Neural cell (in vitro differentiated cells): ENCODE measurements at regions not wholly inside any gene's neighbourhood (a gene's known extent, or its start where the extent isn't known, plus 50 kb on each side); places are given as distances from the start of the nearest gene placed in this dataset.

Source experiments
- POLR2AphosphoS5 ChIP-seq: IDR thresholded peaks from 2 replicates; pipeline ENCODE4 v1.6.1; 2012
- TF ChIP-seq, protein P1 (sequence below): fragments of 450-650 bp; IDR thresholded peaks from 2 replicates; pipeline ENCODE4 v1.5.1; 2014; ENCODE audit warnings: antibody characterized with exemption, mild to moderate bottlenecking, moderate library complexity; ENCODE audit not compliant: poor library complexity, severe bottlenecking

- TF ChIP-seq POLR2AphosphoS5 = no peak
- TF ChIP-seq, protein P1, sequence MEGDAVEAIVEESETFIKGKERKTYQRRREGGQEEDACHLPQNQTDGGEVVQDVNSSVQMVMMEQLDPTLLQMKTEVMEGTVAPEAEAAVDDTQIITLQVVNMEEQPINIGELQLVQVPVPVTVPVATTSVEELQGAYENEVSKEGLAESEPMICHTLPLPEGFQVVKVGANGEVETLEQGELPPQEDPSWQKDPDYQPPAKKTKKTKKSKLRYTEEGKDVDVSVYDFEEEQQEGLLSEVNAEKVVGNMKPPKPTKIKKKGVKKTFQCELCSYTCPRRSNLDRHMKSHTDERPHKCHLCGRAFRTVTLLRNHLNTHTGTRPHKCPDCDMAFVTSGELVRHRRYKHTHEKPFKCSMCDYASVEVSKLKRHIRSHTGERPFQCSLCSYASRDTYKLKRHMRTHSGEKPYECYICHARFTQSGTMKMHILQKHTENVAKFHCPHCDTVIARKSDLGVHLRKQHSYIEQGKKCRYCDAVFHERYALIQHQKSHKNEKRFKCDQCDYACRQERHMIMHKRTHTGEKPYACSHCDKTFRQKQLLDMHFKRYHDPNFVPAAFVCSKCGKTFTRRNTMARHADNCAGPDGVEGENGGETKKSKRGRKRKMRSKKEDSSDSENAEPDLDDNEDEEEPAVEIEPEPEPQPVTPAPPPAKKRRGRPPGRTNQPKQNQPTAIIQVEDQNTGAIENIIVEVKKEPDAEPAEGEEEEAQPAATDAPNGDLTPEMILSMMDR = no peak
Observed at GRCh38 chr6:169850746-169851145, 99.3 kb downstream of the ERMARD start.
